ENCODE measurements at regions not wholly inside any gene's neighbourhood (a gene's known extent, or its start where the extent isn't known, plus 50 kb on each side); places are given as distances from the start of the nearest gene placed in this dataset.

GRCh38 chr1:58162952-58163550, 383.5 kb downstream of the OMA1 start:
- Histone ChIP-seq H3K9me3 (ENCODE audit: control insufficient read depth in 2 of 2, insufficient read depth in 1 of 2, low read depth in 1 of 2, low read length in 1 of 2) (no peaks in the 10 kb centered on the region), H3K36me3 (ENCODE audit: control insufficient read depth in 2 of 2, insufficient read depth in 2 of 2, low read length in 1 of 2) (no peaks in the 10 kb centered on the region), H3K4me3 (ENCODE audit: low read depth in 1 of 2, low read length in 2 of 2) (no peak overlapping the region), H3K4me1 (ENCODE audit: control insufficient read depth in 2 of 2, insufficient read depth in 2 of 2, low read length in 1 of 2) (no peaks in the 10 kb centered on the region), H3K27me3 (ENCODE audit: control insufficient read depth in 1 of 2, insufficient read depth in 2 of 2, low read length in 2 of 2) (no peaks in the 10 kb centered on the region), H3K27ac (ENCODE audit: low read depth in 2 of 2, low read length in 1 of 2) (no peak overlapping the region)
- WGBS, 2 donors, result 14 to 16% methylated on average over 9 of the region's 9 CpGs

- H3K9me3 ChIP-seq (ENCODE audit: control insufficient read depth in 2 of 2, insufficient read depth in 1 of 2, low read depth in 1 of 2, low read length in 1 of 2), result no peaks in the 10 kb centered on the region
- no peak overlapping the region for H3K27ac ChIP-seq (ENCODE audit: low read depth in 2 of 2, low read length in 1 of 2)
- H3K27me3 ChIP-seq (ENCODE audit: control insufficient read depth in 1 of 2, insufficient read depth in 2 of 2, low read length in 2 of 2), result no peaks in the 10 kb centered on the region
- H3K4me3 ChIP-seq (ENCODE audit: low read depth in 1 of 2, low read length in 2 of 2), result no peak overlapping the region
- H3K4me1 ChIP-seq (ENCODE audit: control insufficient read depth in 2 of 2, insufficient read depth in 2 of 2, low read length in 1 of 2), result no peaks in the 10 kb centered on the region
- no peaks in the 10 kb centered on the region for H3K36me3 ChIP-seq (ENCODE audit: control insufficient read depth in 2 of 2, insufficient read depth in 2 of 2, low read length in 1 of 2)
- WGBS, 2 donors, result 90 to 93% methylated on average over 3 of the region's 3 CpGs
Measured at GRCh38 chr1:58159434-58159830, 387.1 kb downstream of the OMA1 start.

GRCh38 chr1:58158506-58159433, 387.8 kb downstream of the OMA1 start:
- Histone ChIP-seq H3K27me3 (ENCODE audit: control insufficient read depth in 1 of 2, insufficient read depth in 2 of 2, low read length in 2 of 2) (no peaks in the 10 kb centered on the region), H3K4me1 (ENCODE audit: control insufficient read depth in 2 of 2, insufficient read depth in 2 of 2, low read length in 1 of 2) (no peaks in the 10 kb centered on the region), H3K36me3 (ENCODE audit: control insufficient read depth in 2 of 2, insufficient read depth in 2 of 2, low read length in 1 of 2) (no peaks in the 10 kb centered on the region), H3K4me3 (ENCODE audit: low read depth in 1 of 2, low read length in 2 of 2) (no peak overlapping the region), H3K27ac (ENCODE audit: low read depth in 2 of 2, low read length in 1 of 2) (no peak overlapping the region), H3K9me3 (ENCODE audit: control insufficient read depth in 2 of 2, insufficient read depth in 1 of 2, low read depth in 1 of 2, low read length in 1 of 2) (no peaks in the 10 kb centered on the region)
- WGBS, 2 donors, result 67 to 72% methylated on average over 11 of the region's 11 CpGs

DNA sequence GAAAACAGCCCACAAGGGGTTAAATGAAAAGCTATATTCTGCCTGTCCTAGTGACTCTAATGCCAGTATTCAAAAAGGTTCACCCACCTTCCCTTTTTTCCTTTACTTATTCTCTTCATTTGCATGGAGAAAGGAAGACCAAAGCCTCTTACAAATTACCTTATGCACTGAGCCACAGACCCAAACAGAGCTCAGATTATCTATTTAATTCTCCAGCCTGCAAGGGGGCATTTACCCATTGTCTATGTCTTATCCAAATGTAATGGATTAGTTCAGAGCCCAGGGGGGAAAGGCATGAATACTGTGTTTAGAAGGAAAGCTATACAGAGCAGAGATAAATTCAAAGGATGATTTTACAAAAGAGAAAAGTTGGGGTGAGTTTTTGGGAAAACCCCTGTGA, 388.5 kb downstream of the OMA1 start:
- Histone ChIP-seq H3K36me3 (ENCODE audit: control insufficient read depth in 2 of 2, insufficient read depth in 2 of 2, low read length in 1 of 2) (no peaks in the 10 kb centered on the region), H3K4me3 (ENCODE audit: low read depth in 1 of 2, low read length in 2 of 2) (no peak overlapping the region), H3K9me3 (ENCODE audit: control insufficient read depth in 2 of 2, insufficient read depth in 1 of 2, low read depth in 1 of 2, low read length in 1 of 2) (no peaks in the 10 kb centered on the region), H3K27ac (ENCODE audit: low read depth in 2 of 2, low read length in 1 of 2) (no peak overlapping the region), H3K4me1 (ENCODE audit: control insufficient read depth in 2 of 2, insufficient read depth in 2 of 2, low read length in 1 of 2) (no peaks in the 10 kb centered on the region), H3K27me3 (ENCODE audit: control insufficient read depth in 1 of 2, insufficient read depth in 2 of 2, low read length in 2 of 2) (no peaks in the 10 kb centered on the region)

DNA sequence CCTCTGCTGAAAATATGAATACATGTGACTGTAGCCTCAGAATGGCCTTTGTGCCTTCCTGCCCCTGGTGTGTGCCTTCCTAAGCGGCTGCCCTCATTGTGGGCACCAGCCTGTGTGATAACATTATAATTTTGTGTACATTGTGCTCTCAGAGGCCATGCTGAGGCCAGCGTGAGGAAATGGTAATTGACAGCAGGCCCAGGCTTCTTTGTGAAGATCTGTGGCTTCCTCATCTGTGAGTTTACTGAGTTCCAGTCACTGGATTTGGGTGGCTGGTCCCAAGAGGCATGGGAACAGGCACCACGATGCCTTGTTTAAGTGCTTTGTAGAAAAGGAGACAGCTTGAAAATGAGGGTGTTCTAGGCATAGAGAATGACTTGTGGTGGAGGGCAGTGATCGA, 389.3 kb downstream of the OMA1 start:
- H3K4me1 ChIP-seq (ENCODE audit: control insufficient read depth in 2 of 2, insufficient read depth in 2 of 2, low read length in 1 of 2), result no peaks in the 10 kb centered on the region
- H3K36me3 ChIP-seq (ENCODE audit: control insufficient read depth in 2 of 2, insufficient read depth in 2 of 2, low read length in 1 of 2), result no peaks in the 10 kb centered on the region
- no peaks in the 10 kb centered on the region for H3K9me3 ChIP-seq (ENCODE audit: control insufficient read depth in 2 of 2, insufficient read depth in 1 of 2, low read depth in 1 of 2, low read length in 1 of 2)
- H3K4me3 ChIP-seq (ENCODE audit: low read depth in 1 of 2, low read length in 2 of 2), result no peak overlapping the region
- H3K27me3 ChIP-seq (ENCODE audit: control insufficient read depth in 1 of 2, insufficient read depth in 2 of 2, low read length in 2 of 2), result no peaks in the 10 kb centered on the region
- no peak overlapping the region for H3K27ac ChIP-seq (ENCODE audit: low read depth in 2 of 2, low read length in 1 of 2)
- WGBS, 2 donors, result 66 to 72% methylated on average over 4 of the region's 4 CpGs

GRCh38 chr1:58156831-58157230, 389.7 kb downstream of the OMA1 start:
- no peaks in the 10 kb centered on the region for H3K9me3 ChIP-seq (ENCODE audit: control insufficient read depth in 2 of 2, insufficient read depth in 1 of 2, low read depth in 1 of 2, low read length in 1 of 2)
- no peaks in the 10 kb centered on the region for H3K27me3 ChIP-seq (ENCODE audit: control insufficient read depth in 1 of 2, insufficient read depth in 2 of 2, low read length in 2 of 2)
- 73 to 84% methylated on average over 3 of the region's 3 CpGs for WGBS, 2 donors
- H3K4me1 ChIP-seq (ENCODE audit: control insufficient read depth in 2 of 2, insufficient read depth in 2 of 2, low read length in 1 of 2), result no peaks in the 10 kb centered on the region
- no peaks in the 10 kb centered on the region for H3K36me3 ChIP-seq (ENCODE audit: control insufficient read depth in 2 of 2, insufficient read depth in 2 of 2, low read length in 1 of 2)
- no peak overlapping the region for H3K4me3 ChIP-seq (ENCODE audit: low read depth in 1 of 2, low read length in 2 of 2)
- no peak overlapping the region for H3K27ac ChIP-seq (ENCODE audit: low read depth in 2 of 2, low read length in 1 of 2)

DNA sequence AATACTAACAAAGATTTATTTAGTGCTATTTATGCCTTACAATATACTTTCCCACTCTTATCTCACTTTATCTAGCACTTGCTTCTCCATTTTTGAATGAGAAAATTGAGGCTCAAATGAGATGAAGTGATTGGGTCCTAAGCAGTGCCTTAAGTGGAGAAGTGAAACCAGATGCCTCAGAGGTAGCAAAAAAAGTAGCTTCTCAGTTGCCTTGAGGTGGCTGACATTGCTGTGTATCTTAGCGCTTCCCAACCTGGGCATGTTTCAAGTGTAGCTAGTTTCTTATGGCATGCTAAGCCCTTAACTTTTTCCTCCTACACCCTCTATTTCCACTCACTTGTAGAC, 390.4 kb downstream of the OMA1 start:
- H3K27me3 ChIP-seq (ENCODE audit: control insufficient read depth in 1 of 2, insufficient read depth in 2 of 2, low read length in 2 of 2), result no peaks in the 10 kb centered on the region
- H3K4me3 ChIP-seq (ENCODE audit: low read depth in 1 of 2, low read length in 2 of 2), result no peak overlapping the region
- no peak overlapping the region for H3K27ac ChIP-seq (ENCODE audit: low read depth in 2 of 2, low read length in 1 of 2)
- no peaks in the 10 kb centered on the region for H3K36me3 ChIP-seq (ENCODE audit: control insufficient read depth in 2 of 2, insufficient read depth in 2 of 2, low read length in 1 of 2)
- no peaks in the 10 kb centered on the region for H3K4me1 ChIP-seq (ENCODE audit: control insufficient read depth in 2 of 2, insufficient read depth in 2 of 2, low read length in 1 of 2)
- no peaks in the 10 kb centered on the region for H3K9me3 ChIP-seq (ENCODE audit: control insufficient read depth in 2 of 2, insufficient read depth in 1 of 2, low read depth in 1 of 2, low read length in 1 of 2)
- WGBS, 2 donors, result 91 to 98% methylated on average over 1 of the region's 1 CpG

- H3K27me3 ChIP-seq (ENCODE audit: control insufficient read depth in 1 of 2, insufficient read depth in 2 of 2, low read length in 2 of 2), result no peaks in the 10 kb centered on the region
- 45 to 57% methylated on average over 7 of the region's 7 CpGs for WGBS, 2 donors
- no peak overlapping the region for H3K27ac ChIP-seq (ENCODE audit: low read depth in 2 of 2, low read length in 1 of 2)
- no peaks in the 10 kb centered on the region for H3K4me1 ChIP-seq (ENCODE audit: control insufficient read depth in 2 of 2, insufficient read depth in 2 of 2, low read length in 1 of 2)
- no peaks in the 10 kb centered on the region for H3K9me3 ChIP-seq (ENCODE audit: control insufficient read depth in 2 of 2, insufficient read depth in 1 of 2, low read depth in 1 of 2, low read length in 1 of 2)
- H3K36me3 ChIP-seq (ENCODE audit: control insufficient read depth in 2 of 2, insufficient read depth in 2 of 2, low read length in 1 of 2), result no peaks in the 10 kb centered on the region
- no peak overlapping the region for H3K4me3 ChIP-seq (ENCODE audit: low read depth in 1 of 2, low read length in 2 of 2)
Measured at GRCh38 chr1:58155418-58156123, 391.0 kb downstream of the OMA1 start.

GRCh38 chr1:58154256-58154655, 392.3 kb downstream of the OMA1 start:
- H3K36me3 ChIP-seq (ENCODE audit: control insufficient read depth in 2 of 2, insufficient read depth in 2 of 2, low read length in 1 of 2), result no peaks in the 10 kb centered on the region
- 84 to 93% methylated on average over 2 of the region's 2 CpGs for WGBS, 2 donors

More at GRCh38 chr1:58154256-58154655, 392.3 kb downstream of the OMA1 start:
- Histone ChIP-seq H3K27ac (ENCODE audit: low read depth in 2 of 2, low read length in 1 of 2) (no peak overlapping the region), H3K4me3 (ENCODE audit: low read depth in 1 of 2, low read length in 2 of 2) (no peak overlapping the region), H3K27me3 (ENCODE audit: control insufficient read depth in 1 of 2, insufficient read depth in 2 of 2, low read length in 2 of 2) (no peaks in the 10 kb centered on the region), H3K4me1 (ENCODE audit: control insufficient read depth in 2 of 2, insufficient read depth in 2 of 2, low read length in 1 of 2) (no peaks in the 10 kb centered on the region), H3K9me3 (ENCODE audit: control insufficient read depth in 2 of 2, insufficient read depth in 1 of 2, low read depth in 1 of 2, low read length in 1 of 2) (no peaks in the 10 kb centered on the region)

Measured in esophagus (tissue), 2 donors.